ENCODE measurements at regions not wholly inside any gene's neighbourhood (a gene's known extent, or its start where the extent isn't known, plus 50 kb on each side); places are given as distances from the start of the nearest gene placed in this dataset.

DNA sequence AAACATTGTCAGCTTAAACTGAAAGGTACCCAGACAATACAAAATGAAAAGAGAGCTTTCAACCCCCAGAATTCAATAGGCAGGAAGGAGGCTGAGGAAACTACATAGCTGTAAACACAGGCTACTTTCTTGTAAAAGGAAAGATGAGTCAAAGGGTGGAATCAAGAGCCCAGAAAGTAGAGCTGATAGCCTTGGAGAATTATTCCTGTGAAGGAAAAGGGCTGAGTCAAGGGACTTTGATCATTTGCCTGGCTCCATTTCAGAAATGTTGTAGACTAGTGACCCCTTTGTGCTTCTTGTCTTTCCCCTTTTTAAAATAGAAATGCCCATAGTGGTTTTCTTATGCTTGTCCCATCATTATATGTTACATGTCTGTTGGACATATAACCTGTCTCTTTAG lies 597.6 kb downstream of the ADGRL2 start:
- H3K4me3 ChIP-seq (ENCODE audit: low read depth, low read length), result no peak overlapping the region
- TF ChIP-seq CTCF (conservative IDR thresholded peaks at IDR 0.05; ENCODE audit: low read depth, low read length), result no peak
- no peak for DNase-seq (ENCODE audit: low read depth)

DNA sequence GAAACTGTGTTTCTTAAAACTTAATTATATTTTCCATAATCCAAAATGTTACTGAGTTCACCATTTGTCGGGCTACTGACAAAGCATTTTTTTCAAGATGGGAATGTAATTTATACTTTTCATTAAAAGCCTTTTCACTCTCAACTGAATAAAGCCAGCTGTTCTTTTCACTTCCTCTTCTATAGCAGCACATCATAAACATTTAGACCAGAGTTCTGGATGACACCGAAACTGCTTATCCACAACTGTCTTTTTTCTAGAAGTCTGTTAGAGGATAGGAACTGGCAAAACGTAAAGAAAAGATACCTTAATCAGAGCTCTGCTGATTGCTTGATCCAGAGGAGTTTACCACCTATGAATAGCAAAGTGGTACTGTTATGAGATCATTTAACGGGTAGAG lies 594.7 kb downstream of the ADGRL2 start:
- no peak for TF ChIP-seq CTCF (conservative IDR thresholded peaks at IDR 0.05; ENCODE audit: low read depth, low read length)
- no peak for DNase-seq (ENCODE audit: low read depth)
- no peak overlapping the region for H3K4me3 ChIP-seq (ENCODE audit: low read depth, low read length)

DNA sequence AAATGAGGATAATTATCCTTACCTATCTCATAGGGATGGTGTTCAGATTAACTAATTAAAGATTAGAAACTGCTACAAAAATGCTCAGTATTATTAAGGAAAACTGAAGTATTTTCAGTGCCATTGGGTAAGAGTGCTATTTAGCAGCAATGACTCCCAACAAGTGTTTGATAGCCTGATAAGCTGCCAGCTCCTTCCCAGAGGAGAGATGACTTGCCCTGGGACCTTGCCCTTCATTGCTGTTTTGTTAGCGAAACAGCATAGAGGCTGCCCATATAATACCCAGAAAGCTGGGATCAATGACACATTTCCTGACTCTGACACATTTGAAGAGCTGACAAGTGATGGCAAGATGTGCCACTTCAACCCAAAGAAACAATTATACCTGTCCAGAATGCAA lies 592.2 kb downstream of the ADGRL2 start:
- no peak for TF ChIP-seq CTCF (conservative IDR thresholded peaks at IDR 0.05; ENCODE audit: low read depth, low read length)
- no peak for DNase-seq (ENCODE audit: low read depth)
- H3K4me3 ChIP-seq (ENCODE audit: low read depth, low read length), result no peak overlapping the region

GRCh38 chr1:82392513-82392912 lies 591.8 kb downstream of the ADGRL2 start:
- DNase-seq (ENCODE audit: low read depth), result peak; percentile 58
- no peak for TF ChIP-seq CTCF (conservative IDR thresholded peaks at IDR 0.05; ENCODE audit: low read depth, low read length)

DNA sequence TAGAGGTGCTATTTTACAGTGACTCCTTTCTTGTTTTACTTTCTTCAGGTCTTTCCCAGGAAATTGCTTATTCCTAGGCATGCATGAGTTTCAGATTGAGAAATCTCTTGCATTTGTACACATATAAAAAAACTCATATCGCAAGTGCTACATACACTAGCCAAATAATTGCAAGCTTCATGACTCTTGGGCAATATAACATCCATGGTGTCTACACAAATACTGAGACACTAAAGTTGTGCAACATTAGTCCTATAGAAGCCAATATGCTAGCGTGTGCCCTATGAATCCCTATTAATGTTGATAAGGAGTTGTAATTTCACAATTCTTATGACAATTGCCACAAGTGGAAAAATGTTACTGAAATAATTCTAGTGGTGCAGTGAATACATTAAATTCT lies 591.0 kb downstream of the ADGRL2 start:
- H3K4me3 ChIP-seq (ENCODE audit: low read depth, low read length), result no peak overlapping the region
- no peak for TF ChIP-seq CTCF (conservative IDR thresholded peaks at IDR 0.05; ENCODE audit: low read depth, low read length)
- no peak for DNase-seq (ENCODE audit: low read depth)

More at GRCh38 chr1:82392513-82392912, 591.8 kb downstream of the ADGRL2 start:
- no peak overlapping the region for H3K4me3 ChIP-seq (ENCODE audit: low read depth, low read length)

- no peak for TF ChIP-seq CTCF (conservative IDR thresholded peaks at IDR 0.05; ENCODE audit: low read depth, low read length)
- no peak overlapping the region for H3K4me3 ChIP-seq (ENCODE audit: low read depth, low read length)
- peak; percentile 11 for DNase-seq (ENCODE audit: low read depth)
These were observed 589.9 kb downstream of the ADGRL2 start for GRCh38 chr1:82390627-82391026.

GRCh38 chr1:82388679-82389078 lies 587.9 kb downstream of the ADGRL2 start:
- no peak for TF ChIP-seq CTCF (conservative IDR thresholded peaks at IDR 0.05; ENCODE audit: low read depth, low read length)
- peak; percentile 66 for DNase-seq (ENCODE audit: low read depth)
- H3K4me3 ChIP-seq (ENCODE audit: low read depth, low read length), result no peak overlapping the region
